ENCODE measurements at regions not wholly inside any gene's neighbourhood (a gene's known extent, or its start where the extent isn't known, plus 50 kb on each side); places are given as distances from the start of the nearest gene placed in this dataset.

DNA sequence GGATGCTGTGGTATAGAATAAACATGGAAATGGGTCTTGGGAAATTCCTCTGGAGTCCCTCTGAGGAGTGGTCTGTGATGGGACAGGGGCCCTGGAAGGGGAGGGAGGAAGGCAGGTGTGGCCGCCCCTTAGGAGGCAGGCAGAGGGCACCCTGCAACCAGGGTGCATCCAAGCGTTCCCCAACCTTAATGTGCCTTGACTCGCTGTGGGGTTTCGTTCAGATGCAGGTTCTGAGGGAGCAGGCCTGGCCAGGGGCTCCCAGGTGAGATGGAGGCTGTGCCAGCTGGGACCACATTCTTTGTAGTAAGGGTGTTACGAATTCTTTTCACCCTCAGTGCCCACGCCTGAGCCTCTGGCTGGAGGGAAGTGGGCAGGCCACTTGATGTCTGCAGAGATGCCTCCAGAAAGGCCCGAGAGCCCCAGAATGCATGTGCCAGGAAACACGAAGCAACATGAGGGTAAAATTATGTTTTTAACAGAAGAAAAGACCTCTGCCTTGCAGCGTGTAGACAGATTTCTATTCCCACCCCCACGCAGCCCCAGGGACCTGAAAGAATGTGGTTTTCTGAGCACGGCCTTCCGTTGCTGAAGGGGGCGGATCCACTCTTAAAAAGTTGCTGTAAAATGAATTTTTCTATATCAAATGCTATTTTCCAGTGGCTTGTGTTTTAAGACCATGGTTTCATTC, 150.4 kb upstream of the IER5L start:
- no peak for TF ChIP-seq EZH2 (IDR thresholded peaks at IDR 0.05; ENCODE audit: borderline replicate concordance, low read depth, low read length, severe bottlenecking)
- TF ChIP-seq, protein P1, sequence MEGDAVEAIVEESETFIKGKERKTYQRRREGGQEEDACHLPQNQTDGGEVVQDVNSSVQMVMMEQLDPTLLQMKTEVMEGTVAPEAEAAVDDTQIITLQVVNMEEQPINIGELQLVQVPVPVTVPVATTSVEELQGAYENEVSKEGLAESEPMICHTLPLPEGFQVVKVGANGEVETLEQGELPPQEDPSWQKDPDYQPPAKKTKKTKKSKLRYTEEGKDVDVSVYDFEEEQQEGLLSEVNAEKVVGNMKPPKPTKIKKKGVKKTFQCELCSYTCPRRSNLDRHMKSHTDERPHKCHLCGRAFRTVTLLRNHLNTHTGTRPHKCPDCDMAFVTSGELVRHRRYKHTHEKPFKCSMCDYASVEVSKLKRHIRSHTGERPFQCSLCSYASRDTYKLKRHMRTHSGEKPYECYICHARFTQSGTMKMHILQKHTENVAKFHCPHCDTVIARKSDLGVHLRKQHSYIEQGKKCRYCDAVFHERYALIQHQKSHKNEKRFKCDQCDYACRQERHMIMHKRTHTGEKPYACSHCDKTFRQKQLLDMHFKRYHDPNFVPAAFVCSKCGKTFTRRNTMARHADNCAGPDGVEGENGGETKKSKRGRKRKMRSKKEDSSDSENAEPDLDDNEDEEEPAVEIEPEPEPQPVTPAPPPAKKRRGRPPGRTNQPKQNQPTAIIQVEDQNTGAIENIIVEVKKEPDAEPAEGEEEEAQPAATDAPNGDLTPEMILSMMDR (IDR thresholded peaks at IDR 0.05; ENCODE audit: extremely low read depth in 1 of 2, insufficient read depth in 1 of 2, low read depth in 1 of 2, low read length in 2 of 2) = no peak

Measured in endothelial cell of umbilical vein (primary cell).